Upper lobe of left lung (tissue), 4 donors: ENCODE measurements at regions not wholly inside any gene's neighbourhood (a gene's known extent, or its start where the extent isn't known, plus 50 kb on each side); places are given as distances from the start of the nearest gene placed in this dataset.

Source experiments
- POLR2A ChIP-seq, 4 donors: fragments of 450-650 bp; IDR thresholded peaks; one replicate each; pipeline ENCODE4 v1.5.1; 2016 to 2017; ENCODE audit warnings: antibody characterized with exemption in 4 of 4, mild to moderate bottlenecking in 2 of 4
- POLR2AphosphoS5 ChIP-seq, 2 donors: sonication (generic); formaldehyde crosslinking; IDR thresholded peaks; one replicate each; pipeline ENCODE4 v1.5.1; 2017; ENCODE audit warnings: antibody characterized with exemption in 2 of 2
- TF ChIP-seq, protein P1 (sequence below), 6 experiments: fragments of 450-650 bp in 4 of 6; fragments of 200-600 bp in 2 of 6; sonication (generic) in 2 of 6; IDR thresholded peaks; one replicate each; pipeline ENCODE4 v1.5.1; 2016 to 2019; ENCODE audit warnings: antibody characterized with exemption in 6 of 6

- TF ChIP-seq POLR2AphosphoS5 (IDR thresholded peaks at IDR 0.05): no peak
- TF ChIP-seq, protein P1, sequence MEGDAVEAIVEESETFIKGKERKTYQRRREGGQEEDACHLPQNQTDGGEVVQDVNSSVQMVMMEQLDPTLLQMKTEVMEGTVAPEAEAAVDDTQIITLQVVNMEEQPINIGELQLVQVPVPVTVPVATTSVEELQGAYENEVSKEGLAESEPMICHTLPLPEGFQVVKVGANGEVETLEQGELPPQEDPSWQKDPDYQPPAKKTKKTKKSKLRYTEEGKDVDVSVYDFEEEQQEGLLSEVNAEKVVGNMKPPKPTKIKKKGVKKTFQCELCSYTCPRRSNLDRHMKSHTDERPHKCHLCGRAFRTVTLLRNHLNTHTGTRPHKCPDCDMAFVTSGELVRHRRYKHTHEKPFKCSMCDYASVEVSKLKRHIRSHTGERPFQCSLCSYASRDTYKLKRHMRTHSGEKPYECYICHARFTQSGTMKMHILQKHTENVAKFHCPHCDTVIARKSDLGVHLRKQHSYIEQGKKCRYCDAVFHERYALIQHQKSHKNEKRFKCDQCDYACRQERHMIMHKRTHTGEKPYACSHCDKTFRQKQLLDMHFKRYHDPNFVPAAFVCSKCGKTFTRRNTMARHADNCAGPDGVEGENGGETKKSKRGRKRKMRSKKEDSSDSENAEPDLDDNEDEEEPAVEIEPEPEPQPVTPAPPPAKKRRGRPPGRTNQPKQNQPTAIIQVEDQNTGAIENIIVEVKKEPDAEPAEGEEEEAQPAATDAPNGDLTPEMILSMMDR (IDR thresholded peaks at IDR 0.05): no peak
- no peak for TF ChIP-seq POLR2A (IDR thresholded peaks at IDR 0.05)
Observed at GRCh38 chr13:104855581-104855980, 1679.9 kb downstream of the EFNB2 start.
